Panc1 (cell line): ENCODE measurements at regions not wholly inside any gene's neighbourhood (a gene's known extent, or its start where the extent isn't known, plus 50 kb on each side); places are given as distances from the start of the nearest gene placed in this dataset.

Source experiments
- CTCF ChIP-seq: fragments of 450-650 bp; IDR thresholded peaks from 2 replicates; pipeline ENCODE4 v1.5.1; 2017; ENCODE audit warnings: mild to moderate bottlenecking
- POLR2AphosphoS5 ChIP-seq: IDR thresholded peaks from 2 replicates; pipeline ENCODE4 v1.6.1; 2012; ENCODE audit warnings: mild to moderate bottlenecking, low read depth, low read length, moderate library complexity
- TCF7L2 ChIP-seq: IDR thresholded peaks from 2 replicates; pipeline ENCODE4 v1.6.1; 2011; ENCODE audit warnings: mild to moderate bottlenecking, low read depth, low read length, inconsistent platforms

- no peak for TF ChIP-seq CTCF
- no peak for TF ChIP-seq POLR2AphosphoS5
- TF ChIP-seq TCF7L2: no peak
Observed at GRCh38 chr7:92913849-92914248, 77.5 kb upstream of the CDK6 start.
